ENCODE measurements at regions not wholly inside any gene's neighbourhood (a gene's known extent, or its start where the extent isn't known, plus 50 kb on each side); places are given as distances from the start of the nearest gene placed in this dataset.

GRCh38 chr4:82230306-82230705 is 143.5 kb downstream of the HNRNPD start:
- no peaks in the 10 kb centered on the region for H3K4me1 ChIP-seq (ENCODE audit: control insufficient read depth, low read length)
- no peaks in the 10 kb centered on the region for H3K9me2 ChIP-seq (replicated peaks; ENCODE audit: control insufficient read depth, low read length)
- H4K20me1 ChIP-seq (ENCODE audit: control insufficient read depth, insufficient read depth, low read depth, low read length): no peaks in the 10 kb centered on the region
- 0 out of 2 replicates have a peak, but pooled peaks cover 3% of the 10 kb centered on the region for H3K27me3 ChIP-seq (ENCODE audit: control insufficient read depth, low read length)
- no peaks in the 10 kb centered on the region for H3K79me2 ChIP-seq (ENCODE audit: control insufficient read depth, low read length)
- H3F3A ChIP-seq (ENCODE audit: control insufficient read depth, insufficient read depth): no peaks in the 10 kb centered on the region
- no peak overlapping the region for H3K4me3 ChIP-seq (ENCODE audit: low read length)
- no peaks in the 10 kb centered on the region for H3K36me3 ChIP-seq (ENCODE audit: control insufficient read depth, low read length)
- TF ChIP-seq, protein P1, sequence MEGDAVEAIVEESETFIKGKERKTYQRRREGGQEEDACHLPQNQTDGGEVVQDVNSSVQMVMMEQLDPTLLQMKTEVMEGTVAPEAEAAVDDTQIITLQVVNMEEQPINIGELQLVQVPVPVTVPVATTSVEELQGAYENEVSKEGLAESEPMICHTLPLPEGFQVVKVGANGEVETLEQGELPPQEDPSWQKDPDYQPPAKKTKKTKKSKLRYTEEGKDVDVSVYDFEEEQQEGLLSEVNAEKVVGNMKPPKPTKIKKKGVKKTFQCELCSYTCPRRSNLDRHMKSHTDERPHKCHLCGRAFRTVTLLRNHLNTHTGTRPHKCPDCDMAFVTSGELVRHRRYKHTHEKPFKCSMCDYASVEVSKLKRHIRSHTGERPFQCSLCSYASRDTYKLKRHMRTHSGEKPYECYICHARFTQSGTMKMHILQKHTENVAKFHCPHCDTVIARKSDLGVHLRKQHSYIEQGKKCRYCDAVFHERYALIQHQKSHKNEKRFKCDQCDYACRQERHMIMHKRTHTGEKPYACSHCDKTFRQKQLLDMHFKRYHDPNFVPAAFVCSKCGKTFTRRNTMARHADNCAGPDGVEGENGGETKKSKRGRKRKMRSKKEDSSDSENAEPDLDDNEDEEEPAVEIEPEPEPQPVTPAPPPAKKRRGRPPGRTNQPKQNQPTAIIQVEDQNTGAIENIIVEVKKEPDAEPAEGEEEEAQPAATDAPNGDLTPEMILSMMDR (IDR thresholded peaks at IDR 0.05; ENCODE audit: low read depth, low read length, poor library complexity, severe bottlenecking): no peak
- no peak for TF ChIP-seq EZH2phosphoT487 (IDR thresholded peaks at IDR 0.05; ENCODE audit: borderline replicate concordance, low read length)
- no peak overlapping the region for H3K4me2 ChIP-seq (ENCODE audit: low read length)
- H3K9me3 ChIP-seq (ENCODE audit: control insufficient read depth, insufficient read depth, low read length): no peaks in the 10 kb centered on the region
- H3K27ac ChIP-seq (ENCODE audit: low read depth, low read length): no peak overlapping the region

- TF ChIP-seq EZH2phosphoT487 (IDR thresholded peaks at IDR 0.05; ENCODE audit: borderline replicate concordance, low read length): no peak
- TF ChIP-seq, protein P1 (IDR thresholded peaks at IDR 0.05; ENCODE audit: low read depth, low read length, poor library complexity, severe bottlenecking): no peak
- Histone ChIP-seq H3K4me2 (ENCODE audit: low read length) (no peak overlapping the region), H3K27ac (ENCODE audit: low read depth, low read length) (no peak overlapping the region), H3F3A (ENCODE audit: control insufficient read depth, insufficient read depth) (peaks cover 4% of the 10 kb centered on the region; the same call in 1 of the 2 replicates), H3K9me2 (replicated peaks; ENCODE audit: control insufficient read depth, low read length) (no peaks in the 10 kb centered on the region), H3K27me3 (ENCODE audit: control insufficient read depth, low read length) (no peaks in the 10 kb centered on the region), H3K36me3 (ENCODE audit: control insufficient read depth, low read length) (no peaks in the 10 kb centered on the region), H4K20me1 (ENCODE audit: control insufficient read depth, insufficient read depth, low read depth, low read length) (no peaks in the 10 kb centered on the region), H3K4me1 (ENCODE audit: control insufficient read depth, low read length) (peaks cover 13% of the 10 kb centered on the region), H3K4me3 (ENCODE audit: low read length) (no peak overlapping the region), H3K9me3 (ENCODE audit: control insufficient read depth, insufficient read depth, low read length) (no peaks in the 10 kb centered on the region), H3K79me2 (ENCODE audit: control insufficient read depth, low read length) (no peaks in the 10 kb centered on the region)
Observed at GRCh38 chr4:82225030-82225429, 148.8 kb downstream of the HNRNPD start.

DNA sequence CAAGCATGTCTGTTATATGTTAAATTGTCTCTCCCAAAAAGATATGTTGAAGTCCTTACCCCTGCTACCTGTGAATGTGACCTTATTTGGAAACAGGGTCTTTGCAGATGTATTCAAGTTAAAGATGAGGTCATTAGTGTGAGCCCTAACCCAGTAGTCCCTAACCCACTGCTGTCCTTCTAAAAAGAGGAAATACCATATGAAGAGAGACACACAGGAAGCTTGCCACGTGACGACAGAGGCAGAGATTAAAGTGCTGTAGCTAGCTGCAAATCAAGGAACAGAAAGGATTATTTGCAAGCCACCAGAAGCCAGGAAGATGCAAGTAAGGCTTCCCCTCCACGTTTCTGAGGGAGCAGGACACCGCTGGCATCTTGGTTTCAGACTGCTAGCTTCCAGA is 150.1 kb downstream of the HNRNPD start:
- Histone ChIP-seq H3K9me2 (replicated peaks; ENCODE audit: control insufficient read depth, low read length) (no peaks in the 10 kb centered on the region), H3K27ac (ENCODE audit: low read depth, low read length) (no peak overlapping the region), H3K27me3 (ENCODE audit: control insufficient read depth, low read length) (no peaks in the 10 kb centered on the region), H3K79me2 (ENCODE audit: control insufficient read depth, low read length) (no peaks in the 10 kb centered on the region), H3K9me3 (ENCODE audit: control insufficient read depth, insufficient read depth, low read length) (no peaks in the 10 kb centered on the region), H4K20me1 (ENCODE audit: control insufficient read depth, insufficient read depth, low read depth, low read length) (no peaks in the 10 kb centered on the region), H3K4me1 (ENCODE audit: control insufficient read depth, low read length) (peaks cover 13% of the 10 kb centered on the region), H3K4me2 (ENCODE audit: low read length) (peak overlapping the region; percentile 31), H3K4me3 (ENCODE audit: low read length) (peak overlapping the region; percentile 17; the same call in 1 of the 2 replicates), H3F3A (ENCODE audit: control insufficient read depth, insufficient read depth) (peaks cover 4% of the 10 kb centered on the region; the same call in 1 of the 2 replicates), H3K36me3 (ENCODE audit: control insufficient read depth, low read length) (no peaks in the 10 kb centered on the region)
- TF ChIP-seq EZH2phosphoT487 (IDR thresholded peaks at IDR 0.05; ENCODE audit: borderline replicate concordance, low read length): no peak
- TF ChIP-seq, protein P1 (IDR thresholded peaks at IDR 0.05; ENCODE audit: low read depth, low read length, poor library complexity, severe bottlenecking): no peak

All from DOHH2 (cell line).